GM10248 (cell line): ENCODE measurements at regions not wholly inside any gene's neighbourhood (a gene's known extent, or its start where the extent isn't known, plus 50 kb on each side); places are given as distances from the start of the nearest gene placed in this dataset.

Experiments used
- CTCF ChIA-PET: fragments of 300-600 bp; sonication (Branson Sonifier 250); formaldehyde crosslinking; extraction: SDS; loops from one replicate; lab custom pipeline; 2021; ENCODE audit warnings: antibody characterized with exemption; lab: Yijun Ruan, JAX
- POLR2A ChIA-PET: fragments of 350-650 bp; sonication (Branson Sonifier 250); formaldehyde crosslinking; extraction: SDS; loops from one replicate; lab custom pipeline; 2020; ENCODE audit warnings: antibody characterized with exemption; lab: Yijun Ruan, JAX
- DNase-seq: peaks from one replicate; pipeline ENCODE4 v3.0.0; 2012; ENCODE audit errors: extremely low spot score
- CTCF ChIP-seq: IDR thresholded peaks from 2 replicates; pipeline ENCODE4 v1.5.1; 2012; ENCODE audit warnings: mild to moderate bottlenecking, low read depth; ENCODE audit errors: extremely low read depth, missing control alignments, control extremely low read depth

GRCh38 chr14:84273181-84273580 lies 1256.8 kb upstream of the FLRT2 start:
- CTCF ChIA-PET, result no interaction called here
- no peak for DNase-seq
- TF ChIP-seq CTCF, result no peak
- POLR2A ChIA-PET, result no interaction called here

DNA sequence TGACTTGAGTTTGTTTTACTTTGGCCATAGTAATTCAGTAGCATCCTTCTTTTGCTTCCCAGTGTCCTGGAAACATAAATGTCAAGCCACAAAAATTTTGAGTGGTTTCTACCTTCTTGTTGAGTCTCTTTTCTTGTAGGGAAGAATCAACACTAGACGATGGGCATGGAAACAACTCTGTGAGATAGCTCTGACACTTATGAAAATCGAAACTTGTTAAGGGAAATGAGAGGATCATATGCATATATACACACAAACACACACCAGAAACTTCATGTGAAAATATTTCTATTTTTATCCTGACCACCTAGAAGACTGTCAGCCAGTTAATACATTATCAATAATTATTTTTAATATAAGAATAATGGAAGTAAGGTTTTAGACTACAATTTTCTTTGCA lies 1247.3 kb upstream of the FLRT2 start:
- DNase-seq, result no peak
- CTCF ChIA-PET, result interaction anchor here (1.3 kb wide), 1 partner anchor 22 kb away, joined by 3 read pairs; no protein-coding TSS in a partner anchor
- POLR2A ChIA-PET, result no interaction called here
- no peak for TF ChIP-seq CTCF

- TF ChIP-seq CTCF, result no peak
- no peak for DNase-seq
- ChIA-PET CTCF (no interaction called here), POLR2A (no interaction called here)
Measured at GRCh38 chr14:84288781-84289180, 1241.2 kb upstream of the FLRT2 start.

DNA sequence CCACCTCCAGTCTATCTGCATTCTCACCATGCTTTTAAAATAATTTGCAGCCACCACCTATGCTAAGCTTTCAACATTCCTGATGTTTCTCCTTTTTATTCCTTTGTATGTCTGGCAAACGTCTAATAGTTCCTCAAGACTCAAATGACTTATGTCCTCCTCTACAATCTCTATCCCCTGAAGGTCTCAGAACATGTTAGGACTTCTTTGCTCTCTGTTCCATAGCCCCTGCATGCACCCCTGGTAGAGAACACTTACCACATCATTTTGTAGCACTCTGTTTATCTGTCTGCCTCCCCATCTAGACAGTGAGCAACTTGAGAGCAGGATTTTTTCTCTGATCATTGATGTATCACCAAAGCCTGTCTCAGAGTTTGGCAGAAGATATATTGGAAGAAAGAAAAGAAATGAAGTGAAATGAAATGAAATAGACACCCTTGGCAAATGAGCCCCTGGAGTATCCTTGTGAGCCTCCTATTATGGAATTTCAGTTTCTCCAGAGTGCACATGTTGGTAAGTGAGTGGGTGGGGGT lies 1231.2 kb upstream of the FLRT2 start:
- no peak for TF ChIP-seq CTCF
- ChIA-PET POLR2A (no interaction called here), CTCF (interaction anchor here (0.7 kb wide), 1 partner anchor 11 kb away, joined by 3 read pairs; no protein-coding TSS in a partner anchor)
- no peak for DNase-seq

GRCh38 chr14:84303140-84303539 lies 1226.8 kb upstream of the FLRT2 start:
- ChIA-PET POLR2A (no interaction called here), CTCF (interaction anchor here (1.2 kb wide), 1 partner anchor 23 kb away, joined by 3 read pairs; no protein-coding TSS in a partner anchor)
- no peak for DNase-seq
- TF ChIP-seq CTCF, result no peak

DNA sequence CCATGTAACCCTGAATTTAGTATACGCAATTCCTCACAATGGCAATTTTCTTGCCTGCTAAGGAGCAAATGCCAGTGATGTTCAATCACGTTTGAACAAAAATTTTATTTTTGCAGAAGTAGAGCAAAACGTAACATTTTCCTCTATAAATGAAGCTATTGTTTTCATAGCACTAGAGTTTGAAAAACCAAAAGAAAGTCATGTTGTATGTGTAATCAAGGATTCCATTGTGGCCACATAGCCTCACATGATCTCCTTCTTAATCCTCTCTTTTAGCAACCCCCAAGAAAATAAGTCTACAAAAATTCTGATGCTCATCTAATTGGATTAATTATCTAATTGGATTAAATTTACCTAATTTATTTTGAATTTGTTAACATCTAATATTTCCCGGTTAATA lies 1217.4 kb upstream of the FLRT2 start:
- ChIA-PET POLR2A (no interaction called here), CTCF (interaction anchor here (1.9 kb wide), 1 partner anchor 36 kb away, joined by 4 read pairs; no protein-coding TSS in a partner anchor)
- DNase-seq, result no peak
- no peak for TF ChIP-seq CTCF

DNA sequence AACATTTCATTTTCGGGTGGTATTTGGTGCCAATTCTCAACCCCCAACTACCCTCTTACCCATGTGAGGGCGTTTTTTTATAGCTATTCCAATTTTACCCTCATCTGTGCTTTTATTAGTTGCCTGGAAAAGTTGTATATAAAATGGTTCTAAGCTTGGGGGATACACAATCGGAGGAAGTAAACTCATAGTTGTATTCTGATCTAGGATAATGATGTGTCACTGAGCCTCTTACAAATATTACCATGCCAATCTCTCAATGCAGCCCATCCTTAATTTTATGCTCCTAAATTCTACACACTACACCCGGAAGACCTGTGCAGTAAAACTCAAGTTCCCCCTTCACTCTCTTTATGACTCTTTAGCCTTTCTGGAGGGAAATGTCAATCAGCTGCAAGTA lies 1206.5 kb upstream of the FLRT2 start:
- TF ChIP-seq CTCF, result no peak
- ChIA-PET CTCF (no interaction called here), POLR2A (no interaction called here)
- no peak for DNase-seq
